HEK293T (cell line): ENCODE measurements at regions not wholly inside any gene's neighbourhood (a gene's known extent, or its start where the extent isn't known, plus 50 kb on each side); places are given as distances from the start of the nearest gene placed in this dataset.
A peak's percentile ranks its signal among the peaks of the same experiment; 100 is the strongest.

Source experiments
- CTCF ChIA-PET: fragments of 350-600 bp; formaldehyde crosslinking; extraction: SDS; loops from one replicate; lab custom pipeline; 2021; ENCODE audit warnings: antibody characterized with exemption, inconsistent platforms; lab: Yijun Ruan, JAX
- POLR2A ChIA-PET: fragments of 350-600 bp; formaldehyde crosslinking; extraction: SDS; loops from one replicate; lab custom pipeline; 2020; ENCODE audit warnings: antibody characterized with exemption, inconsistent platforms; lab: Yijun Ruan, JAX
- DNase-seq: peaks from one replicate; pipeline ENCODE4 v3.0.0; 2012; ENCODE audit warnings: mixed read lengths; ENCODE audit errors: extremely low spot score
- ARNT ChIP-seq: fragments of 450-650 bp; IDR thresholded peaks from 2 replicates; pipeline ENCODE4 v1.6.1; 2017; ENCODE audit warnings: mild to moderate bottlenecking
- BHLHE40 ChIP-seq: fragments of 450-650 bp; IDR thresholded peaks from 2 replicates; pipeline ENCODE4 v1.6.1; 2016; ENCODE audit warnings: mild to moderate bottlenecking, moderate library complexity, borderline replicate concordance
- CTBP1 ChIP-seq: fragments of 450-650 bp; IDR thresholded peaks from 2 replicates; pipeline ENCODE4 v1.6.1; 2016; ENCODE audit warnings: borderline replicate concordance
- ELF4 ChIP-seq: fragments of 450-650 bp; IDR thresholded peaks from 2 replicates; pipeline ENCODE4 v1.6.1; 2017; ENCODE audit warnings: antibody characterized with exemption
- FOXA1 ChIP-seq: fragments of 450-650 bp; IDR thresholded peaks from 2 replicates; pipeline ENCODE4 v1.6.1; 2016; ENCODE audit warnings: mild to moderate bottlenecking
- FOXK2 ChIP-seq: fragments of 450-650 bp; IDR thresholded peaks from 2 replicates; pipeline ENCODE4 v1.6.1; 2016; ENCODE audit warnings: mild to moderate bottlenecking
- FOXM1 ChIP-seq: fragments of 450-650 bp; IDR thresholded peaks from 2 replicates; pipeline ENCODE4 v1.6.1; 2017; ENCODE audit warnings: mild to moderate bottlenecking, borderline replicate concordance
- HDGF ChIP-seq: fragments of 450-650 bp; IDR thresholded peaks from 2 replicates; pipeline ENCODE4 v1.6.1; 2017; ENCODE audit warnings: antibody characterized with exemption, borderline replicate concordance
- L3MBTL2 ChIP-seq: fragments of 450-650 bp; conservative IDR thresholded peaks from 2 replicates; pipeline ENCODE4 v1.6.1; 2016; ENCODE audit warnings: mild to moderate bottlenecking
- LEF1 ChIP-seq: fragments of 450-650 bp; IDR thresholded peaks from 2 replicates; pipeline ENCODE4 v1.6.1; 2017; ENCODE audit warnings: mild to moderate bottlenecking, borderline replicate concordance
- NFRKB ChIP-seq: fragments of 450-650 bp; IDR thresholded peaks from 2 replicates; pipeline ENCODE4 v1.6.1; 2016; ENCODE audit warnings: mild to moderate bottlenecking, moderate library complexity
- PKNOX1 ChIP-seq: fragments of 450-650 bp; IDR thresholded peaks from 2 replicates; pipeline ENCODE4 v1.6.1; 2016
- SP1 ChIP-seq: fragments of 450-650 bp; IDR thresholded peaks from 2 replicates; pipeline ENCODE4 v1.6.1; 2017
- SUZ12 ChIP-seq: fragments of 450-650 bp; IDR thresholded peaks from 2 replicates; pipeline ENCODE4 v1.6.1; 2016; ENCODE audit warnings: mild to moderate bottlenecking
- TARDBP ChIP-seq: fragments of 450-650 bp; IDR thresholded peaks from 2 replicates; pipeline ENCODE4 v1.6.1; 2016
- ZNF384 ChIP-seq: fragments of 450-650 bp; IDR thresholded peaks from 2 replicates; pipeline ENCODE4 v1.6.1; 2016

GRCh38 chr1:194339471-194339870 is 1153.1 kb upstream of the B3GALT2 start:
- no peak for DNase-seq
- no peak for TF ChIP-seq FOXM1
- TF ChIP-seq NFRKB = no peak
- TF ChIP-seq TARDBP = no peak
- ChIA-PET CTCF (no interaction called here), POLR2A (no interaction called here)

GRCh38 chr1:194338241-194338948 is 1152.0 kb upstream of the B3GALT2 start:
- DNase-seq = no peak
- ChIA-PET CTCF (interaction anchor here (0.6 kb wide), 1 partner anchor 995 kb away, joined by 3 read pairs; no protein-coding TSS in a partner anchor), POLR2A (no interaction called here)
- no peak for TF ChIP-seq NFRKB
- peak; percentile 20; the same call in 1 of the 2 replicates for TF ChIP-seq PKNOX1

- no peak for DNase-seq
- POLR2A ChIA-PET = no interaction called here
- CTCF ChIA-PET = no interaction called here
- TF ChIP-seq LEF1 = no peak
Observed at GRCh38 chr1:194333240-194333639, 1146.8 kb upstream of the B3GALT2 start.

- POLR2A ChIA-PET = no interaction called here
Observed at GRCh38 chr1:194331758-194332157, 1145.3 kb upstream of the B3GALT2 start.

GRCh38 chr1:194322751-194323150 is 1136.3 kb upstream of the B3GALT2 start:
- DNase-seq = no peak
- POLR2A ChIA-PET = no interaction called here
- CTCF ChIA-PET = no interaction called here
- TF ChIP-seq HDGF = no peak
- TF ChIP-seq SP1 = no peak
- no peak for TF ChIP-seq LEF1
- TF ChIP-seq CTBP1 = no peak
- no peak for TF ChIP-seq ELF4
- no peak for TF ChIP-seq PKNOX1
- no peak for TF ChIP-seq NFRKB
- no peak for TF ChIP-seq ZNF384
- TF ChIP-seq ARNT = no peak
- no peak for TF ChIP-seq SUZ12
- TF ChIP-seq L3MBTL2 = no peak
- no peak for TF ChIP-seq TARDBP
- TF ChIP-seq FOXK2 = no peak
- TF ChIP-seq FOXM1 = no peak
- no peak for TF ChIP-seq FOXA1

More at GRCh38 chr1:194331758-194332157, 1145.3 kb upstream of the B3GALT2 start:
- TF ChIP-seq HDGF (no peak), CTBP1 (no peak), PKNOX1 (no peak), SUZ12 (no peak), BHLHE40 (no peak), SP1 (no peak), LEF1 (no peak), L3MBTL2 (no peak), ZNF384 (no peak)
- no peak for DNase-seq
- CTCF ChIA-PET = no interaction called here

- no peak for TF ChIP-seq BHLHE40
- no peak for TF ChIP-seq SP1
- TF ChIP-seq FOXA1 = no peak
- no peak for TF ChIP-seq SUZ12
- no peak for TF ChIP-seq NFRKB
- no peak for TF ChIP-seq CTBP1
- no peak for TF ChIP-seq LEF1
- no peak for TF ChIP-seq ARNT
- no peak for TF ChIP-seq TARDBP
- no peak for TF ChIP-seq ELF4
- no peak for DNase-seq
- ChIA-PET CTCF (no interaction called here), POLR2A (no interaction called here)
Observed at GRCh38 chr1:194318790-194319280, 1132.4 kb upstream of the B3GALT2 start.

- ChIA-PET POLR2A (no interaction called here), CTCF (no interaction called here)
- no peak for TF ChIP-seq ELF4
- TF ChIP-seq TARDBP = no peak
- no peak for DNase-seq
Observed at GRCh38 chr1:194309697-194310096, 1123.3 kb upstream of the B3GALT2 start.
